HG03342 (cell line): ENCODE measurements at regions not wholly inside any gene's neighbourhood (a gene's known extent, or its start where the extent isn't known, plus 50 kb on each side); places are given as distances from the start of the nearest gene placed in this dataset.
"Not testable (repeated sequence)": the region's sequence is repeated elsewhere in the genome, so short reads cannot be mapped to it uniquely, and the experiment has no call there.

ENCODE experiments used
- ATAC-seq: cut with Tn5 transposase; IDR thresholded peaks from one replicate; pipeline ENCODE4 v1.9.1; 2021; ENCODE audit warnings: mild to moderate bottlenecking, moderate library complexity; ENCODE audit not compliant: unreplicated experiment

DNA sequence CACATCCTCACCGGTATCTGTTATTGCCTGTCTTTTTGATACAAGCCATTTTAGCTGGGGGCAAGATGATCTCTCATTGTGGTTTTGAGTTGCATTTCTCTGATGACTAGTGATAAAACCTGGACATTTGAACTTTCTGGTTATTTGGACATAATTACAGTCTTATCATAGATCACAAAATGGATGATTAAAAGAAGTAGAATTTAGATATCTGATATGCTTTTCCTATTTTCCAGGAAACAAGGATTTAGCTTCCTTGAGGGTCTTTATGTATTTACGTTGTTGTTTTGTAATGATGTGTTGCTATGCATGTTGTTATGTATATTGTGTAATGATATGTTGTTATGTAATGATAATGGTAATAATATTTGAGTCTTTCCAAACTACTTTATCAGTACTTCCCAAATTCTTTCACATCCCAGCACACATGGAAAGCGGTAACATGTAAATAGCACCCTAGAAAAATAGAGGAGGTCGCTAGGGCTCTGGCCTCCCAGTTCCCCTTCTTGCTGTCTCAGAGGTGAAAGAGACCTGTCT is 53.8 kb downstream of the GJD2 start:
- ATAC-seq, result no peak

DNA sequence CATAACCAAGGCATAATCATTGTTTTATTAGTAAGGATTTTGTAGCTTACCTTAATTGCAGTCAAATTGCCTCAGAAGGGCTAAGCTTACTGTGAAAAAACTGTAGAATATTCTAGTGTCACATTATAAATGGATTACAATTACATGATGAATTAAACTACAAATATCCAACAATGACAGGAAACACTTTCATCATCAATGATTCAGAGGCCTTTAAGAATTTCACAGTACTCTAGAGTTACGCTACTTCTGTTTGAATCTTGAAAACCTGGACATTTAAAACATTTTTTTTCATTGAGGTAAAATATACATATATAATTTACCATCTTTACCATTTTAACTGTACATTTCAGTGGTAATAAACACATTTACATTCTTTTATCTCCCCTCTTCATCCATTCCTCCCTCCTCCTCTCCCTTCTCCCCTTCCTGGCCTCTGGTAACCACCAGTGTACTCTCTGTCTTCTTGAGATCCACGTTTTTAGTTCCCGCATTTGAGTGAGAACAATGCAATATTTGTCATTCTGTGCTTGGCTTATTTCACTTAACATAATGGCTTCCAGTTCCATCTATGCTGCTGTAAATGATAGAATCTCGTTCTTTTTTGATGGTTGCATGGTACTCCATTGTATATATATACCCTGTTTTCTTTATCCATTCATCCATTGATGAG is 54.7 kb downstream of the GJD2 start:
- ATAC-seq, result no peak

DNA sequence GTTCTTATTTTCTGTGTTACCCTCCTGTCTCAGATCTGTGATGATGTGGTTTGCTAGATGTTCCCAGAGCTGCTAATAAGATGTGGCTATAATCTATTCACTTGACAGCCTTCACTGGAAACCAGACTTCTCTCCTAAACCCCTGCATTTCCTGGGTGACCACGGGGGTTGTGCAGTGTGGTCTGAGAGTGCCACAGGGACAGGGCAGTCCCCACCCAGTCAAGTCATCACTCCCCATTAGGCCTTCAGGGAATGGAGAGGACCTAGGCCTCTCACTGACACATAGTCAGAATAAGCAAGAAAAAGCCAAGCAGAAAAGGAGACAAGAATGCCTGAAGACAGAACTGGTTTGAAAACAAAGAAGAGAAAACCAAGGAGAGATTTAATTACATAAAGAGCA is 58.3 kb downstream of the GJD2 start:
- no peak for ATAC-seq

DNA sequence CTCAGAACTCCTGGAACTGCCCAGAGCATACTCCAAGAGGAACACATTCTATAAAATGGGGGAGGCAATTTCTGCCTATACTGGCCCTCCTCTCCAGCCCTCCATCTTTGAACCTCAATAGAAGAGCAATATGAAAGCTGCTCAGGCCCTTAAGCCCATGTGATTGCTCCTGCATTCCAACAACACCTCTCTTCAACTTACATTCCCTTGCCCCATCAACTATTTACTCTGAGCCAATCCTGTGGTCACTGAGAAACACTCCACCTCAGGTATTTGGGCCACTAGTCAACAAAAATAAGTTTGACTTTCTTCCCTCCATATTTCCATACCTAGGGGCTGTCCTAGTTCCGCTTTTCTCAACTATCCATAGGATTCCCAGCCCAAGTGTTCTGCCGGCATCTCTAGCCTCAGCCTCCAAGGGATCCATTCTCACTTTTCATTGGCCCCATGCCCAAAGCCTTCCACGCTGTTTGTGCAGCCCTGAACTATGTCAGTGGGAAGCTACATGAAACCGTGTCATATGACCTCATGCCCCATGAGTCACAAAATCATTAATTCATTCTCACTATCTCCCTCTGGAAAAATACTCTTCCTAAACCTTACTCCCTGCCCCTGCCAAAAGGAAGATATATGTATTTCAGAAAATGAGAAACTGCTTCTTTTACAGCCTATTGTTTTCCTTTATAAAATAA is 61.6 kb downstream of the GJD2 start:
- ATAC-seq, result no peak

DNA sequence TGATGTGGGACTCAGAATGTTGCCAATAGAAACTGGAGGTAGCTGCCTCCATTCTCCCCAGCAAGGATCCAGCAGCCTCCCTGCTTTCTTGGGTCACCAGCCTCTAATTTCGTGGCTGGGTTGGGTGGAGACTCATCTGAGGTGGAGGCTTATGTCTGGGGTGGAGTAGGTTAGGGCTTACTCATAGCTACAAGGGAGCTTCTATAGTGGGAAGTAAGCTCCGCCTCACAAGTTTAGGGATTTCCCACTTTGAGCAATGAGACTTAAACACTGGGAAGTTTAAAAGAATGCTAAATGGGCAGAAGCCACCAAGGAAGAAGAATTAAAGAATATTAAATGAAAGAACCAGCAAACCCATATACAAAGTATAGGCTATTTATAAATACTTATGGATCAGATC is 63.8 kb downstream of the GJD2 start:
- ATAC-seq, result no peak

DNA sequence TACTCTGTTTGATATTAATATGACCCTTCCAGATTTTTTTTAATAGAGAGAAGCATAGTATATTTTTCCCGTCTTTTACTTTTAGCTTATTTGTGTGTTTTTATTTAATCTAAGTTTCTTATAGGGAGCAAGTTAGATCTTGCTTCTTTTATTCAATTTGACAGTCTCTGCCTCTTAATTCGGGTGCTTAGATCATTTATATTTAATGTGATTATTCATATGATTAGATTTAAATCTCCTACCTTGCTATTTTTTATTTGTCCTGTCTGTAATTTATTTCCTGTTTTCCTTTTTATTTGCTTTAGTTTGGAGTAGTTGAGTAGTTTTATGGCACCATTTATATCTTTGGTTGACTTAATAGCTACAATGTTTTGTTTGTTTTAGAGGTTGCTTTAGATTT is 66.1 kb downstream of the GJD2 start:
- no peak for ATAC-seq

DNA sequence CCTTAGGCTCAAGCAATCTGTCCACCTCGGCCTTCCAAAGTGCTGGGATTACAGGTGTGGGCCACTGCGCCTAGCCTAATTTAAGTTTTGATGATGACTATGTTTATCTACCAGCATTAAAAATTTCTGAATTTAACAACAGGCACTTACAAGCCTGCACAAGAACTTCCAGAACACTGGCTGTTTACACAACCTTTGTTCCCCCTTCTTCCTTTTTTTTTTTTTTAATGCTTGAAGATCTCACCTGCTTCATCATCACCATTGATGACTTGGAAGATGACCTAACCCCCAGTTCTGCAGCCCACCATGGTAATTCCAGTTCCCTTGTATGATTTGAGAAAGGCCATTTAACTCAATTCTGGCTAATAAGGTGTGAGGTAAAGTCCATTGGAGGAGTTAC is 70.4 kb downstream of the GJD2 start:
- no peak for ATAC-seq

DNA sequence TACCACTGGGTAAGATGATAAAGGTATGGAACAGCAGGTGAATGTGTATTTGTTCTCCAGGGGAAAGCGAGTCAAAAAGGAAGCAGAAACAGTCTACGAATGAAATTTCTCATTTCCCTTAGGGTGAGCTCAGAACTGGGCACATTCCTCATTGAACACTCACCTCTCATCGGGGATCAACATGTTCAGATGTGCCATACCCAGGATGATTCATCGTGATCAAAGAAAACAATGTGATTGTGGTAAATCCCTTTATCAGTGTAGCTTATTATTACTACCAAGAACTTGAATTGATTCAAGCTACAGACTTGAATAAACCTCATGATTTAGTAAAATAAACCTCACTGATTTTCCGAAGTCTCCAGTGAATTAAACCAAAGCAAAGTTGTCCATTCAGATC is 72.1 kb downstream of the GJD2 start:
- no peak for ATAC-seq

DNA sequence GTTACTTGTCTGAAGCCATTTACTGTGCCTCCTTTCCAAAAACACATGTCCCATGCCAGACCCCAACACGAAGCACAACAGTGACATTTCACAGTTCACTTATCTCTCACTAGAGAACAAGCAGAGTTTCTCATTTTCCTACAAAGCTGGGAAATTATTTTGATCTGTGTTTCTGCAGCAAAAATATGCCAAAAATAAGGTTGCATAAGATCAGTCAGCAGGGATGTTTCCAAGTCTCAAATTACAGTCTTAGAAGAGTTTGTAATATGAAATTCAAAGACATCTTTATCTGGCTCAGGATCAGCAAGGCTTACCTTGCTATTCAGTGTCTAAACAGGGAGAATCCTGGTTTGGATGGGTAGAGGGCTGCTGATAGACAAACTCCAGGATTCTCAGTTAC is 75.5 kb downstream of the GJD2 start:
- no peak for ATAC-seq

DNA sequence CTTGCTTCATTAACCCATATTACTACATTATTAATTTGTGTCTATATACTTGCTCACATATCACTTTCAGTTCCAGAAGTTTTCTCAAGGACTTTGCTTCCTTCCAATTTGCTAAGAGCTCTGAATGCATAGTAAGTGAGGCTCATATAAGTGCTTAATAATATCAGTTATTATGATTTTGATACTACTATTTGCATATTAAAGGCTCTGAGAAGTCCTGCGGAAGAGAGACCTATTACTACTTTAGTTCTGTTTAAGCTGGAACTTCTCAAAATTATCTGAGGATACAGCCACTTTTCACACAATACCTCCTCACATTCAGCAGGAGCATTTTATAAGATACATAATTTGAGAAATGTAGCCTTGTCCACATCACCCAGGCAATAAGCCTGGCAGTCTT is 81.6 kb downstream of the GJD2 start:
- ATAC-seq, result no peak

DNA sequence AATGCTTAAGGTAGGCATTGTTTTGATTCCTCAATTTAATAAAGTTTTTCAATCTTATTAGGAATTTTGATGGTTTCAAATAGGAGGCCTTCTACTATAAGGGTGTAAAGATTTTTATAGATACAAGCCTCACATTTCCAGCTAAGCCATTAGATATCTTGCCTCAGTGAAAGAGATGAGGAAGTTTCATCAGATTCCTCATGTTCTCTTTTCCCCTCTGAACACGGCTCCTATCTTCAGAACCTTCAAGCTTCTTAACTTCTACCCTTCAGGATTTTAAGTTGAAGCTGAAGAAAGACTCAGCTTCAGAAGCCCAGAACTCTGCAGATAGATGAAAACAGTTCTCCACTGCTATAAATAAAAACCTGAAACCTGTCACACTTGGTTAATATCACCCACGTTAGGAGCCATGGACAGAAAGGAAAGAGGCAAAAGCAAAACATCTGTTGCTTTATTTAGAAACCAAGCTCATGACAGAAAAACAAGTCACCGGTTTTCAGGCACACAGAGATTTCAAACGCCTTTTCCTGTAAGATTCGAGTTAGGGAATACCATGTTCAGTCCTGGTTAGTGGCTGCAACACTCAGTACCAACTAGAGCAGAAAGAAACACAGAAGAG is 82.2 kb upstream of the GOLGA8B start:
- no peak for ATAC-seq

DNA sequence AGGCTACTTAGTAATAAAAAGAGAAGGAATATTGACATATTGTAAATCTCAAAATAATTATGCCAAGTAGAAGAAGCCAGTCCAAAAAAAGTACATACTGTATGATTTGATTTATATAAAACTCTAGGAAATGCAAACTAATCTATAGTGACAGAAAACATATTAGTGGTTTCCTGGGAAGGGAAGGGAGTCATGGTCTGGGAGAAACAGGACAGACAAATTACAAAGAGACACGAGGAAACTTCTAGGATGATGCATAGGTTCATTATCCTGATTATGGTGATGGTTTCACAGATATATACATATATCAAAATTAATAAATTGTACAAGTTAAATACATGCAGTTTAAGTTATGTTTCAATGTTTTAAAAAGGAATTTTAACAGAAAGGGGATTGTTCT is 81.0 kb upstream of the GOLGA8B start:
- no peak for ATAC-seq

DNA sequence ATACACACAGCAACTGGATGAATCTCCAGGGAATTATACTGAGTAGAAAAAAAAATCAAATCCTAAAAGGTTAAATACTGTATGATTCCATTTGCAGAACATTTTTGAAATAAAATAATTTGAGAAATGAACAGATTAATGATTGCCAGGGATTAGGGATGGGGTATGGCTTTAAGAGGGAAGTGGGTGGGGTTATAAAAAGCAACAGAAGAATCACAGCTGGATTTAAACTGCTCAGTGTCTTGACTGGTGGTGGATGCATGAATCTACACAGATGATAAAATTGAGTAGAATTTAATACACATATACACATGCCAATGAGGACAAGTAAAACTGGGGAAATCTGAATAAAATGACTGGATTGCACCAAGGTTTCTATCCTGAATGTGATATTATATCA is 79.7 kb upstream of the GOLGA8B start:
- ATAC-seq, result no peak

DNA sequence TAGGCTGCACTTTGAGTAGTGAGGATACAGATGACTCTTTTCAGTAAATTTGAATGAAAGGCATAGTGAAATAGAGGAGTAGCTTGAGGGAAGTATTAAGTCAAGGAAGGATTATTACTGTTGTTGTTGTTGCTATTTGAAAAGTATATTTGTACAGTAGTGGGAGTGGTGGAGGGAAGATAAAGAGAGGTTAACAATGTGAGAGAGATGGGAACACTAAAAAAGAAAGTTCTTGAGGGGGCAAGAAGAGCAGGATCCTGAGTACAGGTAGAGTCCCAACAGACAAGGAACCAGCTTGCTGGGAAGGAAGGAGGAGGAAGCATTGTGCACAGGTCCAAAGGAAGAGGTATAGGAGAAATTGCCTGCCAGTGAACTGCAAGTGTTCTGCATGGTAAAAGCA is 75.6 kb upstream of the GOLGA8B start:
- no peak for ATAC-seq

DNA sequence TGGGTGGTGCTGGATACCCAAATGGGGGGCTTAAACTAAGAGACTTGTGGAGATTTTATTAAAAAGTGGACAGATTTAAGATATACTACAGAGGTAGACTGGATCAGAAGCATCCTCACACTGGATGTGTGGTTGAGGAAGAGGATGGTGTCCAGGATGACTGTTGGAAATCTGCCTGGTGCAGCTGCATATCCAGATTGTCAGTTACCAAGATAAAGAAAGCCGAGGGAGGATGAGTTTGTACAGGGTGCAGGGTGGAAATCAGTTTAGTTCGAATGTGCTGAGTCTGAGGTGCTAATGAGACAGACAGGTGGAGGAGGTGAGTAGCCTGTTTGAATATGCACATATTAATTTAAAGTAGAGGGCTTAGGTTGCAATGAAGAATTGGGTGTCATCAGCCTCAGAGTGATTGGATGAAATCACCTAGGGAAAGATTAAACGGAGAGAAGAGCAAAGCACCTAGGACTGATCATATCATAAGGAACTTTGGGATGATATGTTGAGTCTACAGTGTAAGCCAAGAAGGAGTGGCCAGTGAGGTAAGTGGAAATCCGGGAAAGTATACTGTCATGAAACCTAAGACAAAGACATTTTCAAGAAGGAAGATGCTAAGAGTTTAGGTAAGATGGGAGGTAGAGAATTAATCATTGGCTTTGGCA is 74.1 kb upstream of the GOLGA8B start:
- ATAC-seq, result no peak

DNA sequence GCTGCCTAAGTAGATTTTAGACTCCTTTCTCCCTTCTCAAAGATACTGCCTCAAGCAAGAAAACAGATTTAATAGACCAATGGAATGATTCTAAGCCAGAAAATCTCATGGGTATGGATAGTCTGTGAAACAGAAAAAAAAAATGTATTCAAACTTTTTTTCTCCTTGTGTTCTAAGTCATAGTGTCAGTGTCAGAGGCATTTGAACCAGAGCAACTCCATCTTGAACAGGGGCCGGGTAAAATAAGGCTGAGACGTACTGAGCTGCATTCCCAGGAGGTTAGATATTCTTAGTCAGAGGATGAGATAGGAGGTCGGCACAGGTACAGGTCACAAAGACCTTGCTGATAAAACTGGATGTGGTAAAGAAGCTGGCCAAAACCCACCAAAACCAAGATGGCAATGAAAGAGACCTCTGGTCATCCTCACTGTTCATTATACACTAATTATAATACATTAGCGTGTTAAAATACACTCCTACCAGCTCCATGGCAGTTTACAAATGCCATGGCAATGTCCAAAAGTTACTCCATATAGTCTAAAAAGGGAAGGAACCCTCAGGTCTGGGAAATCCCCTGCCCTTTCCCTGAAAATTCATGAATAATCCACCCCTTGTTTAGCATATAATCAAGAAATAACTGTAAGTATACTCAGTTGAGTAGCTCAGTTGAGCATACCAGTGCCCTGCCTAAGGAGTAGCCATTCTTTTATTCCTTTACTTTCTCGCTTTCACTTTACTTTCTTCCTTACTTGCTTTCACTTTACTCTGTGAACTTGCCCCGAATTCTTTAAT is 72.8 kb upstream of the GOLGA8B start:
- ATAC-seq, result no peak

DNA sequence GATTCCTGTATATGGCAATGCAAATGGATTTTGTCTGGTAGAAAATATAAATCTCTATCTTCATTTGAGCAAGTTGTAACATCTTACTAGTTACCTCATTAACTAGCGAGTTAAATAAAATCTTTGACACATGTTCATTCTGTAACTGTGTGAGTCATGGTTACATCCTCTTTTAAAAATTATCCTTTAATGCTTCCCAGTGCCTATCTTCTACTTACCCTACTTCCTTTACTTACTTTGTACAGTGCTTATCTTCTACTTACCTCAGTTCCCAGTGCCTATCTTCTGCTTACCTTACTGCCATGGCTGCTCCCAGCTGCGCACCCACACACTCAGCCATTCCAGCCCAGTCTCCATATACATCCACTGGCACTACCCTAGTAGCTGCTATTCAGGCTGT is 71.9 kb upstream of the GOLGA8B start:
- no peak for ATAC-seq

DNA sequence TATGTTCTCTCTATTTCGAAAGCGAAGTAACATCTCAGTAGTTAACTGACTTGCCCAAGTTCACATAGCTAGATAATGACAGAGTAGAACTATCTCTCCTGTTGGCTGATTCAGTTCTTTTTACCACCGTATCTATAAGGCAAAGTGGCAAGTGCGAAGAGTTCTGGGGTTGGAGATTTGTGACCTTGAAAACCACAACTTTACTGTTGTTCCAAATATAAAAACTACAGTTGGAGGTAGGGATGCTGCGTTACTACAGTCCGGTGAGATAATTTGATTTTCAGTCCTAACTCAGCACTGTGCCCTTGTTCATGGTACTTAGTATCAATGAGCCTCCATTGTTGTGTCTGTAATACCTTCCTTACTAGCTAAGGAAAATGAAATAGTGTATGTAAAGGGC is 71.2 kb upstream of the GOLGA8B start:
- ATAC-seq, result no peak

DNA sequence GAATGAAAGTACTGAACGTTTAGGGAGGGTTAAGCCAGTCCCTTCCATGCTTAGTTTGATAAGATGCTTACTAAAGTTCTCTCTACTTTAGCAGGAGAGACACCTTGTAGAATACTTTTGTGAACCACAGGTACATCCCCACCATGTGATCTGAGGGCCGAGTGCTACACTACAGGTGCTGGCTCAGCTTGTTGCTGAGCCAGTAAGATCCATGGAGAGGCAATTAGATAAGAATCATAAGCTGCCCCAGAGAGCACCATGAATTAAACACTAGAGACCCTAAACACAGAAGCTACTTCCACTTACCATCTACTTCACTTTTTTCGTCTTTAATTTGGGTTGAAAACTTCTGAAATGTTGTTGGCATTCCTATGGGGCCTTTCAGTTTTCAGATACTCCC is 70.5 kb upstream of the GOLGA8B start:
- no peak for ATAC-seq

DNA sequence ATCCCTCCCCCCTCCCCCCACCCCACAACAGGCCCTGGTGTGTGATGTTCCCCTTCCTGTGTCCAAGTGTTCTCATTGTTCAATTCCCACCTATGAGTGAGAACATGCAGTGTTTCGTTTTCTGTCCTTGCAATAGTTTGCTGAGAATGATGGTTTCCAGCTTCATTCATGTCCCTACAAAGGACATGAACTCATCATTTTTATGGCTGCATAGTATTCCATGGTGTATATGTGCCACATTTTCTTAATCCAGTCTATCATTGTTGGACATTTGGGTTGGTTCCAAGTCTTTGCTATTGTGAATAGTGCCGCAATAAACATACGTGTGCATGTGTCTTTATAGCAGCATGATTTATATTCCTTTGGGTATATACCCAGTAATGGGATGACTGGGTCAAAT is 69.9 kb upstream of the GOLGA8B start:
- ATAC-seq, result not testable (repeated sequence)

DNA sequence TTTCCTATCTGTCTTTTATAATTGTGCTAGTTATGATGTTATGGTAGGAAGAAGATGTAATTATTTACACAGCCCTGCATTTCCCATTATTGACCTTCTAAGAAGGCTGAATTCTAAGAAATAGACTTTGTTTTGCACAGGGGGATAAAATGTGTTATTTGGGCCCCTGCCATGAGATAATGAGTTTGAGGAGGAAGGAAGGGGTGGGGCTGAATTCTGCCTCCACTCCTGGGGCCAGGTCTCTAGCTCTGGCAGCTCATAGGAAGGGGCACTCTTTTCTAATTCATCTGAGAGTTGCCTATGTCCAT is 69.2 kb upstream of the GOLGA8B start:
- no peak for ATAC-seq
